Natural killer cell (primary cell): ENCODE measurements at regions not wholly inside any gene's neighbourhood (a gene's known extent, or its start where the extent isn't known, plus 50 kb on each side); places are given as distances from the start of the nearest gene placed in this dataset.
"Not testable (repeated sequence)": the region's sequence is repeated elsewhere in the genome, so short reads cannot be mapped to it uniquely, and the experiment has no call there.

ENCODE experiments used
- ATAC-seq, 3 donors: fragments of 150-1000 bp in 2 of 3; fragments of 200-7000 bp in 1 of 3; cut with Tn5 transposase; 1 replicate in 1 of 3; 2 replicates in 2 of 3; pipeline ENCODE4 v1.10.0; 2021; ENCODE audit warnings: mild to moderate bottlenecking in 2 of 3, moderate library complexity in 2 of 3
- DNase-seq, 2 donors: peaks; one replicate each; pipeline versions ENCODE4 v3.0.0 to v3.0.0-alpha.2; 2013 to 2021; ENCODE audit warnings: mixed read lengths in 1 of 2
- H3K27ac ChIP-seq: one replicate; pipeline ENCODE4 v1.5.1; 2013; ENCODE audit warnings: mild to moderate bottlenecking, low read length
- H3K27me3 ChIP-seq: one replicate; pipeline ENCODE4 v1.6.1; 2013; ENCODE audit warnings: low read length; ENCODE audit not compliant: control insufficient read depth, insufficient read depth
- H3K36me3 ChIP-seq: one replicate; pipeline ENCODE4 v1.6.1; 2013; ENCODE audit warnings: low read length; ENCODE audit not compliant: control insufficient read depth, insufficient read depth
- H3K4me1 ChIP-seq: one replicate; pipeline ENCODE4 v1.6.1; 2013; ENCODE audit warnings: low read length; ENCODE audit not compliant: control insufficient read depth, insufficient read depth
- H3K4me3 ChIP-seq: one replicate; pipeline ENCODE4 v1.5.1; 2013; ENCODE audit warnings: low read length
- H3K9me3 ChIP-seq: one replicate; pipeline ENCODE4 v1.6.1; 2013; ENCODE audit warnings: low read length; ENCODE audit not compliant: control insufficient read depth, insufficient read depth
- H3K27ac Mint-ChIP-seq, 2 donors: one replicate each; pipeline ENCODE4 v1.8.0; 2022; ENCODE audit warnings: mild to moderate bottlenecking in 2 of 2, mixed read lengths in 2 of 2, moderate library complexity in 1 of 2
- H3K27me3 Mint-ChIP-seq, 2 donors: one replicate each; pipeline ENCODE4 v1.8.0; 2022; ENCODE audit warnings: low read depth in 2 of 2, mixed read lengths in 2 of 2
- H3K36me3 Mint-ChIP-seq: one replicate; pipeline ENCODE4 v1.8.0; 2022; ENCODE audit warnings: mixed read lengths
- H3K4me1 Mint-ChIP-seq, 2 donors: one replicate each; pipeline ENCODE4 v1.8.0; 2022; ENCODE audit warnings: mixed read lengths in 2 of 2
- H3K4me3 Mint-ChIP-seq: one replicate; pipeline ENCODE4 v1.8.0; 2022; ENCODE audit warnings: mild to moderate bottlenecking, moderate library complexity, mixed read lengths
- H3K9me3 Mint-ChIP-seq, 2 donors: one replicate each; pipeline ENCODE4 v1.8.0; 2022; ENCODE audit warnings: mixed read lengths in 2 of 2
- CTCF ChIP-seq: fragments of 200-600 bp; IDR thresholded peaks from one replicate; pipeline ENCODE4 v1.8.0; 2022; ENCODE audit warnings: antibody characterized with exemption
- WGBS: methylation state at CpG from one replicate; pipeline ENCODE4 v1.1.7; 2013; ENCODE audit warnings: missing lambda C conversion rate; ENCODE audit not compliant: insufficient coverage; 5-methylcytosine and 5-hydroxymethylcytosine counted together
- intact Hi-C: fragments of 100-400 bp; cut with micrococcal nuclease; formaldehyde crosslinking; loops from one replicate; pipeline ENCODE4 v1.14.2; 2022

GRCh38 chr6:19925533-19925932 is 88.4 kb downstream of the ID4 start:
- H3K27ac ChIP-seq = no peak overlapping the region
- Mint-ChIP-seq H3K36me3 (no peaks in the 10 kb centered on the region), H3K4me3 (no peak overlapping the region), H3K4me1 (no peaks in the 10 kb centered on the region), H3K27ac (no peak overlapping the region), H3K9me3 (no peaks in the 10 kb centered on the region), H3K27me3 (peaks cover 6 to 49% of the 10 kb centered on the region in 2 donors)
- no peak overlapping the region for H3K4me3 ChIP-seq
- DNase-seq (no peak), ATAC-seq (no peak)
- TF ChIP-seq CTCF = no peak
- no CpG with 5 or more reads among the region's 1 CpG for WGBS
- H3K36me3 ChIP-seq = no peaks in the 10 kb centered on the region
- H3K9me3 ChIP-seq = no peaks in the 10 kb centered on the region
- intact Hi-C loops = no loop called here
- H3K4me1 ChIP-seq = no peaks in the 10 kb centered on the region
- no peaks in the 10 kb centered on the region for H3K27me3 ChIP-seq

DNA sequence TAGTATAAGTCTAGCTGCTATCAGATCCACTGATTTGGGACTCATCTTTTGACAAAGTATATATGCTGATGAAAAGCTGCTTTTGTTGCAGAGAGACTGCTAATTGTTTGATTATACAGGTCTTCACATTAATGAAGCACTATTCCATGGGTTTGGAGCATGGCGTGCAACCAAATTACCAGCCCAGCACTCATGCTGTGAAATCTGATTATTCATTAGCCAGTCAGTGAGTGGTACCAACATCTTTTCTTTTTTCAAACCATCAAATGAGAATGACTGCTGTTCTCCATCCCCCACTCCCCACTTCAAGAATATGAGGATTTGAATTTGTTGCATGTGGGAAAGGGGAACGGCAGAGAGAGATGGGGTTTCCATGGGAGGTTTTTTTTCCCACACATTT is 91.3 kb downstream of the ID4 start:
- H3K4me3 ChIP-seq = no peak overlapping the region
- H3K36me3 ChIP-seq = no peaks in the 10 kb centered on the region
- Mint-ChIP-seq H3K27ac (no peak overlapping the region), H3K27me3 (peaks cover 4 to 68% of the 10 kb centered on the region in 2 donors), H3K4me1 (no peaks in the 10 kb centered on the region), H3K4me3 (no peak overlapping the region), H3K9me3 (no peaks in the 10 kb centered on the region), H3K36me3 (no peaks in the 10 kb centered on the region)
- no peaks in the 10 kb centered on the region for H3K4me1 ChIP-seq
- no peaks in the 10 kb centered on the region for H3K9me3 ChIP-seq
- no peak for ATAC-seq
- intact Hi-C loops = no loop called here
- TF ChIP-seq CTCF = no peak
- DNase-seq = no peak
- 90% methylated on average over 1 of the region's 2 CpGs for WGBS
- H3K27ac ChIP-seq = no peak overlapping the region
- no peaks in the 10 kb centered on the region for H3K27me3 ChIP-seq

- intact Hi-C loops = no loop called here
- TF ChIP-seq CTCF = no peak
- no peak overlapping the region for H3K27ac Mint-ChIP-seq
- H3K4me1 ChIP-seq = no peaks in the 10 kb centered on the region
- no peaks in the 10 kb centered on the region for H3K36me3 Mint-ChIP-seq
- peaks cover 4 to 64% of the 10 kb centered on the region in 2 donors for H3K27me3 Mint-ChIP-seq
- no peak overlapping the region for H3K4me3 Mint-ChIP-seq
- no peak for DNase-seq
- WGBS = 71% methylated on average over 1 of the region's 1 CpG
- H3K9me3 ChIP-seq = no peaks in the 10 kb centered on the region
- no peaks in the 10 kb centered on the region for H3K9me3 Mint-ChIP-seq
- H3K36me3 ChIP-seq = no peaks in the 10 kb centered on the region
- no peak overlapping the region for H3K27ac ChIP-seq
- H3K27me3 ChIP-seq = no peaks in the 10 kb centered on the region
- ATAC-seq = no peak
- no peak overlapping the region for H3K4me3 ChIP-seq
- H3K4me1 Mint-ChIP-seq = no peaks in the 10 kb centered on the region
Observed at GRCh38 chr6:19929312-19929711, 92.1 kb downstream of the ID4 start.

DNA sequence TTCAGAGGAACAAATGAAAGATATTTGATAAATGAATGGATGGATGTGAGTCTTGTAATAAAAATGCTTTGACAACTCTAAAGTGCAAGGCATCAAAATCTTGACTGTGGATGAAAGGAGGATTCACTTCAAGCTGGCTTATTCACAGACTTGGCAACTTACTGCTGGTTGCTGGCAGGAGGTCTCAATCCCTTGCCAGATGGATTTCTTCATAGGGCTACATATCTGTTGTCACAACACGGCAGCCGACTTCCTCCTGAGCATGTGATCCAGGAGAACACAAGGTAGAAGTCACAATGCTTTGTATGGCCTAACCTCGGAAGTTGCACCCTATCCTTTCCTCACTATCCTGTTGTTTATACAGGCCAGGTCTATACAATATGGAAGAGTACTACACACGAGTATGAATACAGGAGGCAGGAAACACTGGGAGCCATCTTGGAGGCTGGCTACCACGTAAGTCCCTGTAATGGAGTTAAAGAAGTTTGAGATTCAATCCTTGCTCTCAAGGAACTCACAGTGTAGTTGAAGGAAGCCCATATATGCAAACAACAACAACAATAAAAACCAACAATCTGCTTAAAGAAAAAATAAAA is 97.9 kb downstream of the ID4 start:
- H3K36me3 Mint-ChIP-seq = no peaks in the 10 kb centered on the region
- H3K9me3 Mint-ChIP-seq = no peaks in the 10 kb centered on the region
- Histone ChIP-seq H3K36me3 (no peaks in the 10 kb centered on the region), H3K4me3 (no peak overlapping the region), H3K9me3 (no peaks in the 10 kb centered on the region), H3K27me3 (no peaks in the 10 kb centered on the region), H3K27ac (no peak overlapping the region), H3K4me1 (no peaks in the 10 kb centered on the region)
- TF ChIP-seq CTCF = no peak
- no peak overlapping the region for H3K27ac Mint-ChIP-seq
- WGBS = 92% methylated on average over 5 of the region's 5 CpGs
- no peaks in the 10 kb centered on the region for H3K4me1 Mint-ChIP-seq
- H3K4me3 Mint-ChIP-seq = no peak overlapping the region
- intact Hi-C loops = no loop called here
- H3K27me3 Mint-ChIP-seq = peaks cover 0 to 25% of the 10 kb centered on the region in 2 donors
- ATAC-seq (no peak), DNase-seq (no peak)

- H3K27ac ChIP-seq, H3K27me3 Mint-ChIP-seq, H3K27me3 ChIP-seq, H3K9me3 ChIP-seq, H3K4me3 ChIP-seq, DNase-seq, intact Hi-C loops, H3K36me3 ChIP-seq, H3K4me1 Mint-ChIP-seq, H3K27ac Mint-ChIP-seq, H3K4me3 Mint-ChIP-seq, H3K36me3 Mint-ChIP-seq, H3K9me3 Mint-ChIP-seq, ATAC-seq, H3K4me1 ChIP-seq: not testable (repeated sequence)
- 98% methylated on average over 27 of the region's 28 CpGs for WGBS
Observed at GRCh38 chr6:19939321-19939720, 102.2 kb downstream of the ID4 start.
